Breast epithelium (tissue), 3 donors: ENCODE measurements at regions not wholly inside any gene's neighbourhood (a gene's known extent, or its start where the extent isn't known, plus 50 kb on each side); places are given as distances from the start of the nearest gene placed in this dataset.

ENCODE experiments used
- CTCF ChIP-seq, 3 donors: fragments of 450-650 bp; IDR thresholded peaks; one replicate each; pipeline ENCODE4 v1.5.1; 2016 to 2017; ENCODE audit warnings: antibody characterized with exemption in 3 of 3, mild to moderate bottlenecking in 3 of 3, moderate library complexity in 3 of 3
- POLR2A ChIP-seq: fragments of 450-650 bp; IDR thresholded peaks from one replicate; pipeline ENCODE4 v1.6.1; 2016; ENCODE audit warnings: antibody characterized with exemption, mild to moderate bottlenecking, moderate library complexity

DNA sequence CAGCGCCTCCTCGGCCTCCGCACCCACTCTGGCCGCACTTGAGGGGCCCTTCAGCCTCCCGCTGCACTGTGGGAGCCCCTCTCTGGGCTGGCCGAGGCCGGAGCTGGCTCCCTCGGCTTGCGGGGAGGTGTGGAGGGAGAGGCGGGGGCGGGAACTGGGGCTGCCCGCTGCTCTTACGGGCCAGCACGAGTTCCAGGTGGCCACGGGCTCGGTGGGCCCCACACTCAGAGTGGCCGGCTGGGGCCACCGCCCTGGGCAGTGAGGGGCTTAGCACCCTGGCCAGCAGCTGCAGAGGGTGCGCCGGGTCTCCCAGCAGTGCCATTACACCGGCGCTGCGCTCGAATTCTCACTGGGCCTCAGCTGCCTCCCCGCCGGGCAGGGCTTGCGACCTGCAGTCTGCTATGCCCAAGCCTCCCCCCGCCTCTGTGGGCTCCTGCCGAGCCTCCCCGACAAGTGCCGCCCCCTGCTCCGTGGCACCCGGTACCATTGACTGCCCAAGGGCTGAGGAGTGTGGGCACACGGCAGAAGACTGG lies 167.1 kb upstream of the PLSCR5 start:
- TF ChIP-seq CTCF (IDR thresholded peaks at IDR 0.05) (no peak), POLR2A (no peak)
